ENCODE measurements at regions not wholly inside any gene's neighbourhood (a gene's known extent, or its start where the extent isn't known, plus 50 kb on each side); places are given as distances from the start of the nearest gene placed in this dataset.

DNA sequence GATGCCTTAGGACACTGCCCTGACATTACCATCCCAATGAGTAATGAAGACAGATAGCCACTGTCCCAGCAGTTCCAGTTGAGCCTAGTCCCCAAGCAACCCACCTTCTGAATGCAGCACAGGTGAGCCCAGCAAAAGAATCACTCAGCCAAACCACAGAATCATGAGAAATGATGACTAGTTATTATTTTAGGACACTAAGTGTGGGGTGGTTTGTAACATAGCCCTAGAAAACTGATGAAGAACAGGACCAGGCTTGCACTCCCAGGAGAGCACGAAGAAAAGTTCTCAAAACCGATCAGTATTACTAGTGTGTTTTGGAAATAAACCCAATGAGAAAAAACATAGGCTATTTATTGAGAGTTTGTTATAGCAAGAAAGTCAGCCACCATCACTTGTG lies 129.6 kb upstream of the CNTN6 start:
- no peak for TF ChIP-seq EZH2 (IDR thresholded peaks at IDR 0.05; ENCODE audit: insufficient read depth, poor library complexity, severe bottlenecking)
- TF ChIP-seq EZH2phosphoT487 (IDR thresholded peaks at IDR 0.05; ENCODE audit: insufficient read depth, low read depth), result no peak
